B cell (primary cell): ENCODE measurements at regions not wholly inside any gene's neighbourhood (a gene's known extent, or its start where the extent isn't known, plus 50 kb on each side); places are given as distances from the start of the nearest gene placed in this dataset.

Experiments
- CTCF ChIP-seq: fragments of 200-600 bp; IDR thresholded peaks from one replicate; pipeline ENCODE4 v1.8.0; 2022; ENCODE audit warnings: antibody characterized with exemption, mild to moderate bottlenecking
- EZH2 ChIP-seq: IDR thresholded peaks from 2 replicates; pipeline ENCODE4 v1.6.1; 2012; ENCODE audit warnings: borderline replicate concordance, low read depth, mild to moderate bottlenecking, moderate library complexity, low read length; ENCODE audit not compliant: insufficient read depth, poor library complexity, severe bottlenecking

- TF ChIP-seq CTCF (no peak), EZH2 (no peak)
Measured at GRCh38 chr20:61162451-61162850, 89.6 kb upstream of the CDH4 start.
